ENCODE measurements at regions not wholly inside any gene's neighbourhood (a gene's known extent, or its start where the extent isn't known, plus 50 kb on each side); places are given as distances from the start of the nearest gene placed in this dataset.

DNA sequence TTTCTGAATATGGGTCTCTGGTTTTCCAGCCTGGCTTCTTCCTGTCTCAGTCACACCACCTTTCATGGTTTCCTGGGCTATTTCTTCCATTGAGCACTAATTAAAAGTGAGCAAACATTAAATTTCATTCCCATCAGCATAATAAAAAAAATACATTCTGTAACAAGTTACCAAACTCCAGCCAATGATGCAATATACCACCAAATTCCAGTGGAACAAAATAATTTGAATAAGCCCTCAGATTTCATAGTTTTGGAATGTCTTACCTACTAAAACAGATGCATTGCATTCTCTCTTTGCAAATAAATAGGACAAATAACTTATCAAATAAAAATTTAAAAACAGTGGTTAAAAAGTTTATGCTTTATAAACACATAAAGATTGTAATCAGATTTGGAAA lies 97.8 kb upstream of the PRDM1 start:
- no peak for TF ChIP-seq CTCF (IDR thresholded peaks at IDR 0.05)
- TF ChIP-seq EZH2 (IDR thresholded peaks at IDR 0.05; ENCODE audit: borderline replicate concordance, insufficient read depth, low read depth, low read length, poor library complexity, severe bottlenecking), result no peak
